ENCODE measurements at regions not wholly inside any gene's neighbourhood (a gene's known extent, or its start where the extent isn't known, plus 50 kb on each side); places are given as distances from the start of the nearest gene placed in this dataset.

DNA sequence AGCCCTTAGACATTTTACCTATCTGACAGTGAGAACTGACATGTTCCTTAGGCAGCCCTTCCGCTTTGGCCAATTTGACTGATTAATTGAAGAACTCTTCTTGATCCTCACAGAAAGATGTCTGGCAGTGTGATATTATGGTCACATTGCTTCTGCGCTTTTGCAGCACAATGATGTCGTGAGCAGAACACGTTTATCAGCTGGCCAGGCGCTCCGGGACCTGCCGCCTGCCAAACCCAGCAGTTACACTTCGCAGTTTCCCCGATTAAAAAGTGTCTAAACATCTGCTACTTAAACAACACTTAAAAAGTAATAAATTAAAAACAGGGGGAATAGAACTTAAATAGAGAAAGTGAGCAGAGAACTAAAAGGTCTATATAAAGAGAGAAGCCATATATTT lies 103.5 kb upstream of the ETS2 start:
- no peak for DNase-seq (ENCODE audit: low spot score)

DNA sequence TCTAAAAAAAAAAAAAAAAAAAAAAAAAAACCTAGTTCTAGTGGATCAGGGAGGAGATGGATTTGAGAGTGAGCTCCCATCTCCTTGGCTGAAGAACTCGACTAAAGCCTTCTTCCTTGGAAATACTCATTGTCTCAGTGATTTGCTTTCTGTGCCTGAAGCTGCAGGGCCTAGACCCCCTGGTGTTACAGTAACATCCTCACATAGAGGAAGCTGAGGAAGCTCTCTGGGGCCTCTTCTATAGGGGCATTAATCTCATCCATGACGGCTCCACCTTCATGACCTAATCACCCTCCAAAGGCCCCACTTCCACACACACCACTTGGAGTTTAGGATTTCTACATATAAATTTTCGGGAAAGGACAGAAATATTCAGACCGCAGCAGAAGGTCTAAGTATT lies 95.9 kb upstream of the ETS2 start:
- DNase-seq (ENCODE audit: low spot score): no peak

DNA sequence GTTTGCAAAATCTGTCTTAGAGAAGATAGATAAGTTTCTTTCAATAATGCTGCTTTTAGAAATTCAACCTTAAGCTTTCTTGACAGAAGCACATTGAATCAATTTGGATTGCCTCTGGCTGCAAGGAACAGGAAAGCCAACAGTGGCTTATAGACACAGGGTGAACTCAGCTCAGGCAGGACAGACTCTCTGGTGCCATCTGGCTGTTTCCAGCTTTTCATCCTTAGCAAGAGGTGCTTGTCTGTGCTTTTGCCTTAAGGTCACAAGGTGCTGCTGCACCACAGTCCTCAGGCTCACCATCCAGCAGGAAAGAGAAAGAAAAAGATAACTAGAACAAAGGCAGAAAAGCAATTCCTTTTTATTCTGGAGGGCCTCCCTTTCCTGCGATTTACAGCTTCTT lies 93.7 kb upstream of the ETS2 start:
- no peak for DNase-seq (ENCODE audit: low spot score)

DNA sequence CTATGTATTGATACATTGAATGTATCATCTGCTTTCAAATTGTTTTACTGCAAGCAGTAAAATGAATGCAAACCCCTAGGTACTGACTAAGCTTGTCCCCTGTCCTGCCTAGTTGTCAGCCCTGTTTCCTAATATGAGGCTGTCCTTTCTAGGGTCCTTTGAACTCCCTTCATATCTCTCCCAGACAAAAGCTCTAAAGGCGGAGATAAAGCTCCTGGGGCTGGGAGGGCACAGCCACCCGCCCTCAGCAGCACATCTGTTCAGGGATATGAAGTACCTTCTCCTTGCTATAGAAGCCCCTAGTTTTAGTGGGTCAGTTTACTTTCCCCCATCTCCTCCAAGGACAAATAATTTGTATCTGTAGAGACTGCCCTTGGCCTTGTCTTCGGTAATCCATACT lies 93.1 kb upstream of the ETS2 start:
- no peak for DNase-seq (ENCODE audit: low spot score)

DNA sequence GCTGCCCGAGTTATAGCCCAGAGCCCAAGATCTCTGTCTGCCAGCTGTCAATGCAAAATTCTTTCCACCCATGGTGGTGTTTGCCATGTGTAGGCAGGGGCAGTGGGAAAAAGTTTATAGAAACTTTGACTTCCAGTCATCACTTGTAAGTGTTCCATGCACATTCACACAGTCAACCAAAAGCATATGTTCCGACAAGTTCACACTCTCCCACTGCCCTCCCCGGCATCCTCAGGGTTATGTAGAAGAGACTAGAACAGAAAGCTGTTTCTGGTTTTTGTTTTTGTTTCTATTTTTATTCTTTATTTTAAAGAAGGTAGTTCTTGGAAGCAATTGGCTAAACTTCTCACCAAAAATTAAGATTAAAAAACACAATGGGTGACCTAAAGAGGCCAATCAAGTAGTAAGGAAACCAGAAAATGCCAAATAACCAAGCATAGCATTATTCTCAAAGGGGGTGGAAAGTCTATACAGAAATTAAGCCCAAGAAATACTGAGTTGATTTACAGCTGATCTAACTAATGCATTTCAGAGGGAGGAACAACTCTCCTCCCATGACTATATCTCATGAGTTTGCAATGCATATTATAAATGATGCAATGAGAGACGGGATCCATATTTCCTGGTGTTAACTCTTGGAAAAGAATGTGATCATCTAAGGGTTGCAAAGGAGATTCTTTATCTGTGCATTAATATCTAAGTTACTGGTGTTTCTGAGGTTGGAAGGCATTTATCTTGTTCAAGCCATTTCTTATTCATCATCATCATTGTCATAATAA lies 91.5 kb upstream of the ETS2 start:
- no peak for DNase-seq (ENCODE audit: low spot score)

DNA sequence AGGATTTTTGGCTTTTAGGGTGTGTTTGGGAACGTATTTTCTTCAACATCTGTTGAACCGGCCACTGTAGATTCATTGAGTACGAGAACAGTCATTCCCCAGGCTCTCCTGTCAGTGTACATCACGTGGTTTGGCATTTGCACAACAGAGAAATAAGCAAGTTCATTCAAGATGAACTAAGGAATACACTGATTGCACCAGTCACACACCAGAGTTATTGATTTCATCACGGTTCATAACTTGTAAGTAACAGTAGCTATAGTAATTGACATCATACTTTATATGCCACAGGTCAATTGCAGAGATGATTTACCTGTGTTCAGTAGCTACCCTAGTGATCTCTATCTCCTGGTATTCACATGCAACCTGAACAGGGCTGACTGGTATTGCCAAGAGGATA lies 90.7 kb upstream of the ETS2 start:
- DNase-seq (ENCODE audit: low spot score): no peak

DNA sequence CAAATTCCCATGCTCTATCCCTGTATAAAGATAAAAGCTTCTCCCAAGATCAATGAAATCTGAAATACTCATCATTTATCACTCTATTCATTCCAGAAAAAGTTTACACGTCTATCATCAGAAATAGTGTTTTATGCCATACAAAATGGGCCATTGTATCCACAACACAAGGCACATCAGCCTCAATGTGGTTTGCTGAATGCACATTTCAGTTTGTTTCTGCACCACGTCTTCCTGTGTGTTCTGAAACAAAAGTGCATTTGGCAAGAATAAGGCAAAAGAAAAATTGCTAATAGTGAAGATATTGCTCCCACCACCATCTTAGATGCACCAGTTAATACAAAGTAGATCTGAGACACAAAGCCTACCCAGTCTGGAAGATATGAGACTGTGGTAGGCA lies 89.6 kb upstream of the ETS2 start:
- DNase-seq (ENCODE audit: low spot score): no peak

DNA sequence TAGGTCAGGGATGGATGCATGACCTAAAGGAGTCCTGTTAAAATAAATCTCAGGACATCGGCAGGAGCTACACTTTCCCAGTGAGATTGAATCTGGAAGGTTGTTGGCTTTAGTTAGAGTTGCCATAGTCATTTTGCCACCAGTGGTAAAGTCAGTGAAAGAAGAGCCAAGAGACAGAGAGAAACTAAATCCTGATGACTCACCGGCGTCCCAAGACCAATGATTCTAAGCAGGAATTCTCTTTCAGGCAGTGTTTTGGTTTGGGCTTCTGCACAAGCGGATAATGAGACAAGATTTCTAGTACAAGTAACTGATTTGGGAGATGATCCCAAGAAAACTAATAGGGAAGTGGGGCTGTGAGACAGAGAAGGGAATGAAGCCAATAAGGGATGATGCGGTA lies 88.8 kb upstream of the ETS2 start:
- no peak for DNase-seq (ENCODE audit: low spot score)

DNA sequence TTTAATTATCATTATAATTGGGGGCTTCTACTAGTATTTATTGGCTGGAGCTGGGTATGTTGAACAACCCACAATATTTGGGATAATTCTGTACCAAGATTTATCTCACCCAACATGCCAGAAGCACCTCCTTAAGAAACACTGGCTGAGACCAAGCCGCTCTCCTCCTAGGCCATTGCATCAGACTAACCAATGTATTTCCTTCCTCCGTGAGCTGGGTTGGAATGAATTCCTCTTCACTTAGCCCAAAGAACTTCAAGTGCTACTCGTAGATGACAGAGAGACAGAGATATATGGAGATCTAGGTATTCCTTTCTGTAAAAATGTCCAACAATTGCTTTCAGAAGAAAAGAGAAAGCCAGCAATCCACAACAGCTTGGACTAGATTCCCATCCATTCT lies 87.2 kb upstream of the ETS2 start:
- DNase-seq (ENCODE audit: low spot score): no peak

DNA sequence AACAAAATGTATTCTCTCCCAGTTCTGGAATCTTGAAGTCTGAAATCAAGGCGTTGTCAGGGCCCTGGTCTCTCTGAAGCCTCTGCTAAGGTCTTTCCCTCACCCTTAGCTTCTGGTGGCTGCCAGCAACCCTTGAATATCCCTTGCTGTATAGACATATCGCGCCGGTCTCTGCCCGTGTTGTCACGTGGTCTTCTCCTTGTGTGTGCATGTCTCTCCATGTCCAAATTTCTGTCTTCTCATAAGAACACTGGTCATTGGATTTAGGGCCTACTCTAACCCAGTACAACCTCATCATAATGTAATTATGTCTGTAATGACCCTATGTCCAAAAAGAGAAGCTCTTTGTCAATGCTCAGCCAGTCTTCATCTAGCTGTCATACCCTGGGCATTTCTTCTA lies 85.7 kb upstream of the ETS2 start:
- DNase-seq (ENCODE audit: low spot score): no peak

DNA sequence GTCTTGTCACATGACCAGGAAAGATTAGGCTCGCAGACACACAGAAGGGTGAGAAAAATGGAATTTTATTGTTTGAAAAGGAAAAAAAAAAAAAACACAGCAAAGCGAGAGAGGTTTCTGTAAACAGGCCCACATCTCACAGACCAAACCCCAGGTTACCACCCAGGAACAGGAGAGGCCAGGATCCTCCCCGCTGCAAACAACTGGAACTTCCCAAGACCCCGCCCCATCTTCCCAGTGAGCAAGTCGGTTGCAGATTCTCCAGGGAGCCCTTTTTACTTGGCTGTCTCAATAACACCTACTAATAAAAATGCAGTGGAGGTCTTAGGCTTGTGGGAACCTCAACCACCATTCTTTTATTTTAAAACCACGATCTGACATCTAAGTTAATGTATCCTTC lies 84.7 kb upstream of the ETS2 start:
- DNase-seq (ENCODE audit: low spot score): no peak

DNA sequence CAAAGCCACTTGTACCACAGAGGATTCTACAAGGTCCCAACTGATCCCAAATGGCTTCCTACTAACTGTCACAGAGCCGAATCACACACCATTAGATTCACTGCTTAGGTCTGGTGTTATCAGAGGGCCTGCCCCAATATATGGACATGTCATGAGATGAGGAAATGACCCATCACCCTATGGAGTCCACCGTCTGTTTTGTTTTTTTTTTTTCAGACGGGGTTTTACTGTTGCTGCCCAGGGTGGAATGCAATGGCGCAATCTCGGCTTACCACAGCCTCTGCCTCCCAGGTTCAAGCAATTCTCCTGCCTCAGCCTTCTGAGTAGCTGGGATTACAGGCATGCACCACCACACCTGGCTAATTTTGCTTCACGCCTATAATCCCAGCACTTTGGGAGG lies 83.8 kb upstream of the ETS2 start:
- DNase-seq (ENCODE audit: low spot score): no peak

DNA sequence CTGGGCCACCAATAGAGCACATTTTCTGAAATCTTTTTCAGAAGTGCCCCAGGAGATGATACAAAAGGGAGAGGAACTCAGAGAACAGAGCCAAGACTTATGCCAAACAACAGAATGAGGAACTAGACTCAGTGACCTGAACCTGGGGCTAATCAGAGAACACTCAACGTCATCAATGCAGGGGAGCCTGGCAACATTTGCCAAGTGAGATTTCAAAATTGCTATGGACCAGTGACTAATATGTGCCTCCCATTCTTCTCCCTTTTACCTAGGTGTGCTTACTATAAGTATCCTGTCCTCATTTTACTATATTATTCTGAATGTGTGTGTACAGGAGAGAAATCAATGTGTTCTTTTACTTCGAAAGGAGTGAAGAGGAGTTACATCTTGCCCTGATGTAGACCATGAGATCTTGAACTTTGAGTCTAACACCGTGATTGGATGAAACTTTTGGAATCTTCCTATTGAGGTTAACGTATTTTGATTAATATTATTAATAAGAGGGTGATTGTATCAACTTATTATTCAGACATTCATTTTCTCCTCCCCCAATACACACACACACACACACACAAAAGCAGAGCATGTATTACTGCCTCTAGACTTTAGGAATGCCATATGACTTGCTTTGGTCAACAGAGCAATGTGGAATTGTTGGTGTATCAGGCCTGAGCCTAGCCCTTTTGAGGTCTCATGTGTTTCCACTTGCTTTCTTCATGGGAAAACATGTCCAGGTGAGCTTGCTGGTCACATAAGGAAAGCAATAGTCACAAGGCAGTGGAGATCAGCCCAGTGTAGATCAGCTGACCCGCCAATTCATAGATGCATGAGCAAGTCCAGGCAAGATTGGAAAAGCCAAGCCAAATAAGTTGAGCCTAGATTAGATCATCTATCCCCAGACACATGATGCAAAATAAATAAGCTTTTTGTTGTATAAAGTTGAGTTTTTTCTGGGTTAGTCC lies 80.3 kb upstream of the ETS2 start:
- DNase-seq (ENCODE audit: low spot score): no peak

DNA sequence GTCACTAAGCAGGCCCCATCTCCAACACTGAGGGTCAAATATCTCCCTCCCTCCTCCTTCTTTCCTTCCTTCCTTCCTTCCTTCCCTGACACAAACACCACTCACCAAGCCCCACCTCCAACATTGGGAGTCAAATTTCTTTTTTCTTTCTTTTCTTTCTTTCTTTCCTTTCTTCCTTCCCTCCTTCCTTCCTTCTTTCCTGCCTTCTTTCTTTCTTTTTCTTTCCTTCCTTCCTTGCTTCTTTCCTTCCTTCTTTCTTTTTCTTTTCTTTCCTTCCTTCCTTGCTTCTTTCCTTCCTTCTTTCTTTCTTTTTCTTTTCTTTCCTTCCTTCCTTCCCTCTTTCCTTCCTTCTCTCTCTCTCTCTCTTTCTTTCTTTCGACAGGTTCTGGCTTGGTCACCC lies 79.2 kb upstream of the ETS2 start:
- DNase-seq (ENCODE audit: low spot score): no peak

DNA sequence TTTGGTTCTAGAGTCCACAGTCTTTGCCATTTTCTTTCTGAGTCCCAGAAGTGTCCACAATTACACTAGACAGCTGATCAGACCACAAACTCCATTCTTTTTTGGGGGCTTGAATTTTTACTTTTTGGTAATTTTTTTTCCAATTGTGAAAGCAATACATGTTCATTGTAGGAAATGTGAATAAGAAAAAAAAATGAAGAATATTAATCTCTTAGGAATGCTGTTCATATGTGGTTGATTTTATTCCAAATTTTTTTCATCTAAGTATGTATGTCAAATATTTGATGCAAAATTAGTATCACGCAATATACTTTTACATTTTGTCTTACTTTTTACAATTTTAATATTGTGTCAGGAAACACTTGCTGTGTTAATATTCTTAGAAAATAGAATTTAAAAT lies 76.4 kb upstream of the ETS2 start:
- DNase-seq (ENCODE audit: low spot score): no peak

DNA sequence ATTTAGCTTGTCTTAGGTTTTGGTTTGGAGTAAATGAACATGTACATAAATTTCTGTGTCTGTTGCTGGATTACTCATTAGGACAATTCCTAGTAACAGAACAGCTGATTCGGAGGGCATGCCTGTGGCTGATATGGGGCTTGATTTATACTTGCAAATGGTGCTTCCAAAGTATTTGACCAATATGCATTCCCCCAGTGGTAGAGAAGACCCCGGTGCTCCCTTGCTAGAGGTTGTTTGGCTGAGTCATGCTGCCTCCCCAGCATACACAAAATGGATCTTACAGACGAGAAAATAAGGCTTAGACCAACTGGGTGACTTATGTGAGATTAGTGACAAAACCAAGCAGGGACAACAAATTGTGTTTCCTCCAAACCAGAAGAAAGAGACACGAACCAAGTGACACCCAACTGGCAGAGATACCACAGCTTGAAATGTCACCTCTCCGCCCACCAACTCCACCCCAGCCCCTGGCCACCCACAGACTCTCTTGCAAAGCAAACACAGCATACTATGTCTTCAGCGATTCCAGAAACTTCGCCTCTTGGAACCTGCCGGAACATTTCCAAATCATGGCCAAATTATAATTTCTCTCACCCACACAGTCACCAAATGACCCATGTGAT lies 75.9 kb upstream of the ETS2 start:
- no peak for DNase-seq (ENCODE audit: low spot score)

DNA sequence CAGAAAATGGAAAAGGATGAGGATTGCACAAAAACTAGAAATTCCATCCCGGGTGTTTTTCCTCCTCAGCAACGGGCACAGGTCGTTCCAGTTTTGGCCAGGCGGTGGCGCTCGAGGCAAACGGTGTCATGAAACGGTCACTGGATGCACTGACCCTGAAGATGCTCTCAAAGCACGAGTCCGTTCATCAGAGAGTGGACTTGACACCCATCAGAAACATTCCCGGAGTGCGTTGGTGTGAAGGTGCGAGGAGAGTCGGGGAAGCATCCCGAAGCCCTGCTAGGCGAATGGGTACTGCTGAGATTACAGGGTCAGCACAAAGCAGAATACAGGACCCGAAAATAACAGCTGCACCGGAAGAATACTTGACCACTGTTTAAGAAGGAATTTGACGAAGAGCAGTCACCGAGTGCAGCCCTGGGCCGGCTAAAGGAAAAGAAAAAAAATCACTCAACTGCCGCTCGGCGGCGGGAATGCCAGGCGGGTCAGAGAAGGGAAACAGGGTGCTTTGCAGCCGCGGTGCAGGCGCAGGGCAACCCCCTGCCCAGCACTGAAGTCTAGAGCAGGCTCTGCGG lies 71.7 kb upstream of the ETS2 start:
- DNase-seq (ENCODE audit: low spot score): peak; percentile 73

DNA sequence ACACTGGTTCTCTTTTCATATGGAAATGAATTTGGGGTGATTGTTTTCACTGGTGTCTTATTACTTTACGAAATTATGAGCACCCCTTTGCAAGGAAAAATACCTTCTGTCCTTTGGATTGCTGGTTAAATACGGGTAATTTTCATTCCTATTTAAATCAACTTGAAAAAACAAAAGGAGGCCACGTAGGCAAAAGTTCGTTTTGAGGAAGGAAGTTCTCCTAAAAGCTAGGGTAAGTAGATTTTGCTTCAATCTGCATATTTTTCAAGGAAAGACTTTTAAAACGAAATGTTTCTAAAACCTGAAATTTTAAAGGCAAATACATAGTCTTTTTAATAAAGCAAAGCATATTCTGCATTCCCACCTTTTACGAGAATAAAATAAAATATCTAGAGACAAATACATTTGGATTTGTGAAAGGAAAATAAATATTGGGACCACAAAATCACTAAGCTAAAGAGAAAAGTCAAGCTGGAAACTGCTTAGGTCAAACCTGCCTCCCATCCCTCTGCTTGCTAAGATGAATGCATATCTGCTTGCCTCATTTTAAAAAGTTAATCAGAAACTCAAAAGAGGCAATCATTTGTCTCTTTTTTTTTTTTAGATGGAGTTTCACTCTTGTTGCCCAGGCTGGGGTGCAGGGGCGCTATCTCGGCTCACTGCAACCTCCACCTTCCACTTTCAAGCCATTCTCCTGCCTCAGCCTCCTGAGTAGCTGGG lies 70.9 kb upstream of the ETS2 start:
- no peak for DNase-seq (ENCODE audit: low spot score)

DNA sequence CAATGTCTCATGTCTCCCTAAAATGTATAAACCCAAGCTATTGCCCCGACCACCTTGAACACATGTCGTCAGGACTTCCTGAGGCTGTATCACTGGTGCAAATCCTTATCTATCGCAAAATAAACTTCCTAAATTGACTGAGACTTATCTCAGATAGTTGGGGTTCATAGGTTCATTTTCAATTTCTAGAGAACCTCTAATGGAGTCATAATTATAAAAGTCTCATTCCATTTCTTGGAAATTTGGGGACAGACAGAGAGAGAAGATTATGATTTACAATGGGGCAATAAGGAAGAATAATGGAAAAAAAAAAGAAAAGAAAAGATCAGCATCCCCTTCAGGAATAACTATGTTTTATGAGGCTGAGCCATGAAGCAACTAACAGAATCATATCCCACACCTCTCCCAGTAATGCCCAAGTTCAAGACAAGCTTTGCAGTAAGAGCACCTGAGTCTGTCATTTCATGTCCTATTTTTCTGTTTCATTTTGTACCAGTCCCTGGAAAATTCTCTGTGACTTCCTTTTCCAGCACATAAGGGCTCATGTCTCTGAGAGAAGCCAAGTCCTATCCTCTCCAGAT lies 70.0 kb upstream of the ETS2 start:
- DNase-seq (ENCODE audit: low spot score): no peak

DNA sequence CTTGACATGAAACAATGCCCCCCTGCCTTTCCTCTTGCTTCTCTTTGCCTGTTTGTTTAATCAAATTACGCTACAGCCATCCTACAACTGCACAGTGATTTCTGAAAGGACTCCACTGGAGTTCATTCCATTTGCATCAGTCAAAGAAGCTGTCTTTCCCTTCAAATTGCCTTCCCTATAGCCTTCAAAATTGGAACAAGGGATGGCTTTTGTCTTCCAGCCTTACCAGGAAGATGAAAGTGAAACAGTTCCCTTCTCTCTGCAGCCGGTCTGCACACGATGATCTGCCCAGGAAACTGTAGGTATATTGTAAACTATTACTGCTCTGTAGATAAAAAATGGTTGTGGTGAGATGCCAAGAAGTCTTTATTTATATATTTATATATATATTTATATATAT lies 65.6 kb upstream of the ETS2 start:
- no peak for DNase-seq (ENCODE audit: low spot score)

DNA sequence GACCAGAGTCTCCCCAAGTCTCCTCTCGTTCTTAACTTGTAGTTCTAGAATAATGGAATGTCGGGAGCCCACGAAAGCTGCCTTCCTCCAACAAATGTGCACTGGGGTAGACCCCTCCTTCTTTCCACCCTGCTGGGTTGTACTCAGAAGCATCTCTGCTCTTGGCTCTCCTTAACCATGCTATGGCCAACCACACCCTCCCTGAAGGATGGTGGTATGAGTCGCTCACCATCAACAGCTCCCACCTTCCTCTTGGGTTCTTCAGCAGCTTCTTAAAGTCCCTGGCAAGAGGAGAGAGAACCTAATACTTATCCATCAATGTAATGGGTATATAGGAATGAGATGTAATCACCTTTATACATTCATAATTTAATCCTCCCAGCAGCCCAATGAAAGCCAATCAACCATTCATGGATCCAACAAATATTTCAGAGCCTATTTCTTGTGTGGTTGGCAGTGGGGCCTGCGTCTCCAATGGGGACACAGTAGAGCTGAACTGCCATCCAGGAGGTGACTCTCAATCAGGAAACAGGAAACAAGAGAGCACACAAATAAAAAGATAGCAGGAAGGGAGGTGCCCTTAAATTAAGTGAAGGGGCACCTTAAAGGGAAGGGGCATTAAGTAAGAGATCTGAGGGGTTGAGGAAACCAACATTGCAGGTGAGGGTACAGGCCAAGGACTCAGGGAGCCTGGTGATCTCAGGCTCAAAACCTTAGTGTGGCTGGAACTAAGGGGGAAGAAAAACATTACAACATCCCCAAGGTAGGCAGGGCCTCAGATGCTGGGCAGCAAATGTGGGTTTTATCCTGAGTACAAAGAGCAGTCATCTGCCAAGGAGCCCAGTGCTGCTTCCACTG lies 64.4 kb upstream of the ETS2 start:
- DNase-seq (ENCODE audit: low spot score): no peak
